ENCODE measurements at regions not wholly inside any gene's neighbourhood (a gene's known extent, or its start where the extent isn't known, plus 50 kb on each side); places are given as distances from the start of the nearest gene placed in this dataset.
A peak's percentile ranks its signal among the peaks of the same experiment; 100 is the strongest.

GRCh38 chr5:72009280-72009679 is 98.0 kb upstream of the MAP1B start:
- no peak overlapping the region for H3K56ac ChIP-seq (ENCODE audit: extremely low read depth, insufficient read depth, low read length)
- no peak overlapping the region for H3K14ac ChIP-seq (replicated peaks; ENCODE audit: low read depth, low read length)
- H2AFZ ChIP-seq (replicated peaks; ENCODE audit: low read length, poor library complexity) = no peak overlapping the region
- H3K18ac ChIP-seq (ENCODE audit: low read depth, low read length) = no peak overlapping the region
- no peak overlapping the region for H4K8ac ChIP-seq (ENCODE audit: low read depth in 2 of 2, low read length in 2 of 2)
- TF ChIP-seq POLR2A (IDR thresholded peaks at IDR 0.05; ENCODE audit: low read depth, low read length) = no peak
- no peak overlapping the region for H2BK5ac ChIP-seq (ENCODE audit: low read depth, low read length, poor library complexity, severe bottlenecking)
- no peak overlapping the region for H2AK9ac ChIP-seq (replicated peaks; ENCODE audit: low read depth, low read length, poor library complexity)
- no peaks in the 10 kb centered on the region for H3K9me3 ChIP-seq (ENCODE audit: control insufficient read depth, insufficient read depth, low read length)
- H3K27me3 ChIP-seq (ENCODE audit: control insufficient read depth, insufficient read depth, low read length) = peaks cover 33% of the 10 kb centered on the region
- no peak overlapping the region for H2BK120ac ChIP-seq (ENCODE audit: low read depth, low read length)
- no CpG with 5 or more reads among the region's 7 CpGs for WGBS, 2 experiments (ENCODE audit: extremely low coverage in 2 of 2, insufficient read length in 1 of 2)
- H2AK5ac ChIP-seq (ENCODE audit: low read depth, low read length) = no peak overlapping the region
- dilution Hi-C loops (cut with HindIII; ENCODE audit: low sequenced_read_pairs, unreplicated experiment) (no loop called here), intact Hi-C loops (cut with micrococcal nuclease) (loop anchor here (10.0 kb wide), 1 partner anchor 64 kb away; no protein-coding TSS in a partner anchor), in situ Hi-C loops (cut with MboI; ENCODE audit: low sequenced_read_pairs) (no loop called here)
- DNase-seq (no peak), ATAC-seq (ENCODE audit: low read depth) (no peak; the same call in 1 of the 2 replicates)
- H3K79me1 ChIP-seq (ENCODE audit: low read depth in 1 of 2, low read length in 2 of 2) = no peaks in the 10 kb centered on the region
- no peak overlapping the region for H3K4ac ChIP-seq (ENCODE audit: low read depth, low read length)
- no peaks in the 10 kb centered on the region for H4K20me1 ChIP-seq (ENCODE audit: insufficient read depth, low read length)
- no peaks in the 10 kb centered on the region for H3K36me3 ChIP-seq (ENCODE audit: control insufficient read depth, insufficient read depth, low read length)
- BruUV-seq (replicated peaks) = no TSS peak
- no peak overlapping the region for H3K4me3 ChIP-seq (ENCODE audit: insufficient read depth, low read depth, low read length)
- no peak overlapping the region for H2BK15ac ChIP-seq (ENCODE audit: low read depth, low read length)
- H3K27ac ChIP-seq (ENCODE audit: insufficient read depth, low read length) = no peak overlapping the region
- no peak overlapping the region for H3K9ac ChIP-seq (ENCODE audit: low read depth, low read length)
- ChIA-PET CTCF (interaction anchor here (1.0 kb wide), 1 partner anchor 17 kb away, joined by 3 read pairs; no protein-coding TSS in a partner anchor), POLR2A (ENCODE audit: unreplicated experiment) (no interaction called here)
- peak overlapping the region; percentile 10; the same call in 1 of the 2 replicates for H3K4me2 ChIP-seq (ENCODE audit: low read depth, low read length)
- no peak overlapping the region for H3K23ac ChIP-seq (ENCODE audit: low read depth, low read length)
- H4K5ac ChIP-seq (ENCODE audit: low read depth, low read length) = no peak overlapping the region
- H3K9me1 ChIP-seq (ENCODE audit: insufficient read depth, low read length) = no peaks in the 10 kb centered on the region
- no peak overlapping the region for H2BK20ac ChIP-seq (ENCODE audit: low read depth, low read length)
- no peaks in the 10 kb centered on the region for H3K4me1 ChIP-seq (ENCODE audit: control insufficient read depth, insufficient read depth, low read length)
- no peak overlapping the region for H4K91ac ChIP-seq (ENCODE audit: insufficient read depth, low read depth, low read length)

Data from IMR-90 (cell line).